Suprapubic skin (tissue), 4 donors: ENCODE measurements at regions not wholly inside any gene's neighbourhood (a gene's known extent, or its start where the extent isn't known, plus 50 kb on each side); places are given as distances from the start of the nearest gene placed in this dataset.

Experiments
- EP300 ChIP-seq: sonication (generic); formaldehyde crosslinking; IDR thresholded peaks from one replicate; pipeline ENCODE4 v1.6.1; 2017; ENCODE audit warnings: antibody characterized with exemption
- POLR2A ChIP-seq, 2 donors: fragments of 450-650 bp; IDR thresholded peaks; one replicate each; pipeline ENCODE4 v1.6.1; 2017; ENCODE audit warnings: antibody characterized with exemption in 2 of 2, mild to moderate bottlenecking in 2 of 2, moderate library complexity in 2 of 2
- POLR2AphosphoS5 ChIP-seq, 3 donors: sonication (generic); formaldehyde crosslinking; IDR thresholded peaks; one replicate each; pipeline ENCODE4 v1.6.1; 2017; ENCODE audit warnings: antibody characterized with exemption in 3 of 3
- TF ChIP-seq, protein P1 (sequence below), 2 donors: fragments of 200-600 bp in 1 of 2; fragments of 450-650 bp in 1 of 2; sonication (generic) in 1 of 2; IDR thresholded peaks; one replicate each; pipeline ENCODE4 v1.5.1; 2016 to 2019; ENCODE audit warnings: antibody characterized with exemption in 2 of 2, mild to moderate bottlenecking in 1 of 2, moderate library complexity in 1 of 2

DNA sequence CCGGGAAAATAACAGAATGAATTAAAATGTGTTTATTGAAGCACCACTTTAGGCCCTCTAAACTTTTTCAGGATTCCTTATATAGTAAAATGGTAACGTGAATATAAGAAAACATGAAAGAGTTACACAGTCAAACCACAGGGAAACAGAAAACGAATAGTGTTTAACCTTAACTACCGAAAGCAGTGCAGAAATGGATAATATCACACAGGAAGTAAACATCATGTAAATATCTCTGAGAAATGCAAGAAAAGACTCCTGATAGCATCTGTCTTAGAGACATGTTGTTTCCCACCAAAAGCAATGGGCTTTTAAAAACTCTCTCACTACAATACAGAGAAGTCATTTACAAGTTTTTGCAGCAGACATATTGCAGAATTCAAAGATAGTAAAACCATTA, 323.9 kb upstream of the CXXC4 start:
- TF ChIP-seq, protein P1, sequence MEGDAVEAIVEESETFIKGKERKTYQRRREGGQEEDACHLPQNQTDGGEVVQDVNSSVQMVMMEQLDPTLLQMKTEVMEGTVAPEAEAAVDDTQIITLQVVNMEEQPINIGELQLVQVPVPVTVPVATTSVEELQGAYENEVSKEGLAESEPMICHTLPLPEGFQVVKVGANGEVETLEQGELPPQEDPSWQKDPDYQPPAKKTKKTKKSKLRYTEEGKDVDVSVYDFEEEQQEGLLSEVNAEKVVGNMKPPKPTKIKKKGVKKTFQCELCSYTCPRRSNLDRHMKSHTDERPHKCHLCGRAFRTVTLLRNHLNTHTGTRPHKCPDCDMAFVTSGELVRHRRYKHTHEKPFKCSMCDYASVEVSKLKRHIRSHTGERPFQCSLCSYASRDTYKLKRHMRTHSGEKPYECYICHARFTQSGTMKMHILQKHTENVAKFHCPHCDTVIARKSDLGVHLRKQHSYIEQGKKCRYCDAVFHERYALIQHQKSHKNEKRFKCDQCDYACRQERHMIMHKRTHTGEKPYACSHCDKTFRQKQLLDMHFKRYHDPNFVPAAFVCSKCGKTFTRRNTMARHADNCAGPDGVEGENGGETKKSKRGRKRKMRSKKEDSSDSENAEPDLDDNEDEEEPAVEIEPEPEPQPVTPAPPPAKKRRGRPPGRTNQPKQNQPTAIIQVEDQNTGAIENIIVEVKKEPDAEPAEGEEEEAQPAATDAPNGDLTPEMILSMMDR (IDR thresholded peaks at IDR 0.05): no peak
- no peak for TF ChIP-seq POLR2A (IDR thresholded peaks at IDR 0.05)
- TF ChIP-seq POLR2AphosphoS5 (IDR thresholded peaks at IDR 0.05): no peak
- no peak for TF ChIP-seq EP300
